Parathyroid adenoma (tissue), 2 donors: ENCODE measurements at regions not wholly inside any gene's neighbourhood (a gene's known extent, or its start where the extent isn't known, plus 50 kb on each side); places are given as distances from the start of the nearest gene placed in this dataset.

Experiments
- H2AFZ ChIP-seq: fragments of 300-600 bp; sonication (generic); one replicate; pipeline ENCODE4 v1.7.0; 2017; ENCODE audit warnings: antibody characterized with exemption, mild to moderate bottlenecking
- H3K27ac ChIP-seq: fragments of 300-600 bp; sonication (generic); one replicate; pipeline ENCODE4 v1.7.0; 2017
- H3K27me3 ChIP-seq: fragments of 300-600 bp; sonication (generic); one replicate; pipeline ENCODE4 v1.7.0; 2017; ENCODE audit warnings: low read length; ENCODE audit not compliant: control insufficient read depth, insufficient read depth
- H3K36me3 ChIP-seq: fragments of 300-600 bp; sonication (generic); one replicate; pipeline ENCODE4 v1.7.0; 2017; ENCODE audit warnings: low read length; ENCODE audit not compliant: control insufficient read depth, insufficient read depth
- H3K4me1 ChIP-seq: fragments of 300-600 bp; sonication (generic); one replicate; pipeline ENCODE4 v1.7.0; 2017; ENCODE audit warnings: control low read depth
- H3K4me2 ChIP-seq: fragments of 300-600 bp; sonication (generic); one replicate; pipeline ENCODE4 v1.7.0; 2017; ENCODE audit warnings: low read length
- H3K4me3 ChIP-seq: fragments of 300-600 bp; sonication (generic); one replicate; pipeline ENCODE4 v1.7.0; 2017; ENCODE audit warnings: low read depth, low read length
- H3K79me2 ChIP-seq: fragments of 300-600 bp; sonication (generic); one replicate; pipeline ENCODE4 v1.7.0; 2017; ENCODE audit warnings: control low read depth
- H3K9ac ChIP-seq: fragments of 300-600 bp; sonication (generic); one replicate; pipeline ENCODE4 v1.7.0; 2017; ENCODE audit warnings: mild to moderate bottlenecking
- H3K9me3 ChIP-seq: fragments of 300-600 bp; sonication (generic); one replicate; pipeline ENCODE4 v1.7.0; 2017; ENCODE audit warnings: low read length; ENCODE audit not compliant: control insufficient read depth
- CTCF ChIP-seq: fragments of 300-600 bp; sonication (generic); IDR thresholded peaks from one replicate; pipeline ENCODE4 v1.7.0; 2017; ENCODE audit warnings: antibody characterized with exemption, mild to moderate bottlenecking
- donor health status: primary hyperparathyroidism.

DNA sequence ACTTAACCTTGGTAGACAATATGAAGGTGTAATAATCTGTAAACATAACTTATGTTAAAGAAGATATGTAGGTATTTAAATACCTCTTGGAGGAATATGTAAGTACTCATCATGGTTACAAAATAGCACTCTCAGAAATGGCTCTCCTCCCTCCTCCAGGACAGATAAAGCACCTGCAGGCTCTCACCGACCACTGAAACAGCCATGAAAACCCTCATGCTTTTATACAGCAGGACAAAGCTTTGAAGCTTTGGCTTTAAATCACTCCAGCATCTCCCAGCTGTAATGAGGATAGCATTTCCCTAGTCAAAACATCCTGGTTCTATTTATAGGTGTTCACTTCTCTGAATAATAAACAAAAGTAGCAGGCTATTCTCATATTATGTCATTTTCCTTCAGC, 69.1 kb upstream of the PMFBP1 start:
- H2AFZ ChIP-seq, result peak overlapping the region; percentile 23
- no peak overlapping the region for H3K27ac ChIP-seq
- no peaks in the 10 kb centered on the region for H3K79me2 ChIP-seq
- H3K4me1 ChIP-seq, result peaks cover 7% of the 10 kb centered on the region
- no peak overlapping the region for H3K9ac ChIP-seq
- H3K4me3 ChIP-seq, result no peak overlapping the region
- H3K36me3 ChIP-seq, result no peaks in the 10 kb centered on the region
- H3K27me3 ChIP-seq, result peaks cover 4% of the 10 kb centered on the region
- no peak for TF ChIP-seq CTCF
- H3K9me3 ChIP-seq, result no peaks in the 10 kb centered on the region
- no peak overlapping the region for H3K4me2 ChIP-seq

GRCh38 chr16:72240466-72240865, 68.5 kb upstream of the PMFBP1 start:
- no peak overlapping the region for H3K4me2 ChIP-seq
- no peak overlapping the region for H3K9ac ChIP-seq
- peak overlapping the region; percentile 23 for H2AFZ ChIP-seq
- H3K27ac ChIP-seq, result no peak overlapping the region
- H3K27me3 ChIP-seq, result peaks cover 4% of the 10 kb centered on the region
- H3K9me3 ChIP-seq, result no peaks in the 10 kb centered on the region
- no peak for TF ChIP-seq CTCF
- peaks cover 7% of the 10 kb centered on the region for H3K4me1 ChIP-seq
- H3K36me3 ChIP-seq, result no peaks in the 10 kb centered on the region
- H3K4me3 ChIP-seq, result no peak overlapping the region
- no peaks in the 10 kb centered on the region for H3K79me2 ChIP-seq

- TF ChIP-seq CTCF, result no peak
- Histone ChIP-seq H2AFZ (no peak overlapping the region), H3K9ac (no peak overlapping the region), H3K27ac (no peak overlapping the region), H3K9me3 (no peaks in the 10 kb centered on the region), H3K36me3 (no peaks in the 10 kb centered on the region), H3K79me2 (no peaks in the 10 kb centered on the region), H3K4me1 (peaks cover 7% of the 10 kb centered on the region), H3K27me3 (no peaks in the 10 kb centered on the region), H3K4me3 (no peak overlapping the region), H3K4me2 (no peak overlapping the region)
These were observed 64.9 kb upstream of the PMFBP1 start for GRCh38 chr16:72236866-72237265.

DNA sequence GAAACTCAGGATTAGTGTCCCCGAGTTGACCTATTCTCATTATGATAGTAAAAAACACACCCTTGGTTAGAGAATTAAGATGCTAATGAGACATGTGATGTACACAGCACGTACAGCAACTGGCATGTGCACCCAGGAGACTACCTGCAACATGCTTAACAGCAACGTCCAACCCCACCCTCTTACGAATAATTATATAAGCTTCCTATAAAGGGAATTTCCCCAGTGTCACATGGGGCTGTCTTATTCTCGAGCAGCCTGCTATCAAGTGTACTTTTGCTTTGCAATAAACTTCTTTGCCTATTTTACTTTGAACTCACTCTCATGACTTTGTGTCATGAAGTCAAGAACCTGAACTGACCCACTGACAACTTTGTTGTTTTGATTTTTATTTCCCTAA, 62.4 kb upstream of the PMFBP1 start:
- TF ChIP-seq CTCF, result no peak
- Histone ChIP-seq H3K4me1 (no peaks in the 10 kb centered on the region), H3K79me2 (no peaks in the 10 kb centered on the region), H3K4me2 (no peak overlapping the region), H3K27me3 (no peaks in the 10 kb centered on the region), H3K9ac (no peak overlapping the region), H3K9me3 (no peaks in the 10 kb centered on the region), H2AFZ (no peak overlapping the region), H3K36me3 (no peaks in the 10 kb centered on the region), H3K4me3 (no peak overlapping the region), H3K27ac (no peak overlapping the region)

DNA sequence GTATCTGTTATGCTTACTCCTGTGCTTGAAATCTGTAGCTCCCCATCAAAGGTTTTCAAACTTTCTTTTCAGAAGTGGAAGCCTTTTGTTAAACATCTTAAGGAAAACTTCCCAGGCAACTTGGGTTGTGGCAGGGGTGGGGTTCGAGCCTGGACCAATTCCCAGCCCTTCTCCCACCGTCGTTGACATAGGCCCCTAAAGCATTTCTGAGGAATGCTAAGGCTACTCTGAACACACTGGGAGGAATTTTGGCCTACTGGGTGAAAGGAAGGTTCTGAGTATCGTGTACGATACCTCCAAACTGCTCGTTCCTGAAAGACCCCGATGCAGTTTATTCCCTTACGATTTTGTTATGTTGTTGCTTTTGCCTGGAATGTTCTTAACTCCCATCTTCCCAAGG, 56.1 kb upstream of the PMFBP1 start:
- Histone ChIP-seq H3K27ac (no peak overlapping the region), H3K4me2 (no peak overlapping the region), H3K9me3 (no peaks in the 10 kb centered on the region), H3K27me3 (no peaks in the 10 kb centered on the region), H2AFZ (no peak overlapping the region), H3K36me3 (no peaks in the 10 kb centered on the region), H3K4me3 (no peak overlapping the region), H3K9ac (no peak overlapping the region), H3K4me1 (no peaks in the 10 kb centered on the region), H3K79me2 (no peaks in the 10 kb centered on the region)
- no peak for TF ChIP-seq CTCF
